ENCODE measurements at regions not wholly inside any gene's neighbourhood (a gene's known extent, or its start where the extent isn't known, plus 50 kb on each side); places are given as distances from the start of the nearest gene placed in this dataset.

DNA sequence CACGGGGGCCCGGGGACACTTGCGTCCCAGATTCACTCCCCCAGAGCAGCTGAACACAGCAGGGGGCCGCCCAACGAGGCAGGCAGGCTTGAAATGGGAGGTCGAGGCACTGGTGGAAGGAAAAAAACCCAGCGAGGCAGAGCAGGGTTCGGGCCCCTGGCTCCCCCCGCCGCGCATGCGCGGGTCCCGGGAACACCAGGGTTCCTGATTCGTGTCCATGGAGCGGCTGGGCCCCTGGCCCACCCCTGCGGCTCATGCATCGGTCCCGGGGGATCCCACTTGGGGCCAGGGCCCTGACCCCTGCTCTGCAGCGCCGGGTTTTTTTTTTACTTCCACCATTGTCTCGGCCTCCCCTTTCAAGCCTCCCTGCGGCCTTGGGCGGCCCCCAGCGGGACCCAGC, 321.5 kb downstream of the ALG10 start:
- H3K27ac ChIP-seq = no peak overlapping the region
- TF ChIP-seq, protein P1, sequence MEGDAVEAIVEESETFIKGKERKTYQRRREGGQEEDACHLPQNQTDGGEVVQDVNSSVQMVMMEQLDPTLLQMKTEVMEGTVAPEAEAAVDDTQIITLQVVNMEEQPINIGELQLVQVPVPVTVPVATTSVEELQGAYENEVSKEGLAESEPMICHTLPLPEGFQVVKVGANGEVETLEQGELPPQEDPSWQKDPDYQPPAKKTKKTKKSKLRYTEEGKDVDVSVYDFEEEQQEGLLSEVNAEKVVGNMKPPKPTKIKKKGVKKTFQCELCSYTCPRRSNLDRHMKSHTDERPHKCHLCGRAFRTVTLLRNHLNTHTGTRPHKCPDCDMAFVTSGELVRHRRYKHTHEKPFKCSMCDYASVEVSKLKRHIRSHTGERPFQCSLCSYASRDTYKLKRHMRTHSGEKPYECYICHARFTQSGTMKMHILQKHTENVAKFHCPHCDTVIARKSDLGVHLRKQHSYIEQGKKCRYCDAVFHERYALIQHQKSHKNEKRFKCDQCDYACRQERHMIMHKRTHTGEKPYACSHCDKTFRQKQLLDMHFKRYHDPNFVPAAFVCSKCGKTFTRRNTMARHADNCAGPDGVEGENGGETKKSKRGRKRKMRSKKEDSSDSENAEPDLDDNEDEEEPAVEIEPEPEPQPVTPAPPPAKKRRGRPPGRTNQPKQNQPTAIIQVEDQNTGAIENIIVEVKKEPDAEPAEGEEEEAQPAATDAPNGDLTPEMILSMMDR (IDR thresholded peaks at IDR 0.05) = no peak
- H3K4me1 ChIP-seq (ENCODE audit: control insufficient read depth in 1 of 2, insufficient read depth in 1 of 2, low read depth in 1 of 2, low read length in 1 of 2) = no peaks in the 10 kb centered on the region
- no peak overlapping the region for H3K4me3 ChIP-seq (ENCODE audit: low read depth in 1 of 2, low read length in 1 of 2)
- H3K27me3 ChIP-seq = no peaks in the 10 kb centered on the region
- peaks cover 51% of the 10 kb centered on the region for H3K9me3 ChIP-seq
- no peaks in the 10 kb centered on the region for H3K36me3 ChIP-seq

DNA sequence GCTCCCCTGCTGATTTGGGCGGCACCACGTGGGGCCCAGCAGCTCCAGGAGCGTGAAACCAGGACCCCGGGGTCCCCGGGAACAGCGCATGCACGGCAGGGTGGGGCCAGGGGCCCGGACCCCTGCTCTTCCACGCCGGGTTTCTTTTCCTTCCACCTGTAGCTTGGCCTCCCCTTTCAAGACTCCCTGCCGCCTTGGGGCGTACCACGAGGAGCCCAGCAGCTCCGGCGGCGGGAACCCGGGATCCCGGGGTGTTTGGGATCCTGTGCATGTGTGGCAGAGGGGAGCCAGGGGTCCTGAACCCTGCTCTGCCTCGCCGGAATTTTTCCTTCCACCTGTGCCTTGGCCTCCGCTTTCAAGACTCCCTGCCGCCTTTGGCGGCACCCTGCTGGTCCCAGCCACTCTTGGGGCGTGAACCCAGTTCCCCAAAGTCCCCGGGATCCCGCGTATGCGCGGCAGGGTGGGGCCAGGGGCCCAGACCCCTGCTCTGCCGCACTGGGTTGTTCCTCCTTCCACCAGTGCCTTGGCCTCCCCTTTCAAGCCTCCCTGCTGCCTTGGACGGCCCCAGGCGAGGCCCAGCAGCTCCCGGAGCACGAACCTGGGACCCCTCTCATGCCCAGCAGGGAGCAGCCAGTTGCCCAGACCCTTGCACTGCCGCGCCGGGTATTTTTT, 322.7 kb downstream of the ALG10 start:
- no peak overlapping the region for H3K4me3 ChIP-seq (ENCODE audit: low read depth in 1 of 2, low read length in 1 of 2)
- peaks cover 54% of the 10 kb centered on the region for H3K9me3 ChIP-seq
- H3K27me3 ChIP-seq = no peaks in the 10 kb centered on the region
- no peaks in the 10 kb centered on the region for H3K36me3 ChIP-seq
- no peaks in the 10 kb centered on the region for H3K4me1 ChIP-seq (ENCODE audit: control insufficient read depth in 1 of 2, insufficient read depth in 1 of 2, low read depth in 1 of 2, low read length in 1 of 2)
- no peak overlapping the region for H3K27ac ChIP-seq
- TF ChIP-seq, protein P1 (IDR thresholded peaks at IDR 0.05) = no peak

DNA sequence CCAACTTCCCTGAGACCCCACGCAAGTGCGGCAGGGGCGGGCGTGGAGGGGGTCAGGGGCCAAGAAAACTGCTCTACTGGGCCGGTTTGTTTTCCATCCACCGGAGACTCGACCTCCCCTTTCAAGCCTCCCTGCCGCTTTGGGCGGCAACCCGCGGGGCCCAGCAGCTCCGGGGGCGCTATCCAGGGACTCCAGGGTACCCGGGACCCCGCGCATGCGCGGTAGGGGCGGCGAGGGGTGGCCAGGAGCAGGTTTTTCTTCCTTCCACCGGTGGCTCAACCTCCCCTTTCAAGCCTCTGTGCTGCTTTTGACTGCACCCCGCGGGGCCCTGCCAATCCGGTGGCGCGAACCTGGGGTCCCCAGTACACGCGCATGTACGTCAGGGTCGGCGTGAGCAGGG, 323.5 kb downstream of the ALG10 start:
- Histone ChIP-seq H3K9me3 (peaks cover 53% of the 10 kb centered on the region), H3K4me3 (ENCODE audit: low read depth in 1 of 2, low read length in 1 of 2) (no peak overlapping the region), H3K27ac (no peak overlapping the region), H3K4me1 (ENCODE audit: control insufficient read depth in 1 of 2, insufficient read depth in 1 of 2, low read depth in 1 of 2, low read length in 1 of 2) (no peaks in the 10 kb centered on the region), H3K27me3 (no peaks in the 10 kb centered on the region), H3K36me3 (no peaks in the 10 kb centered on the region)
- TF ChIP-seq, protein P1 (IDR thresholded peaks at IDR 0.05) = no peak

DNA sequence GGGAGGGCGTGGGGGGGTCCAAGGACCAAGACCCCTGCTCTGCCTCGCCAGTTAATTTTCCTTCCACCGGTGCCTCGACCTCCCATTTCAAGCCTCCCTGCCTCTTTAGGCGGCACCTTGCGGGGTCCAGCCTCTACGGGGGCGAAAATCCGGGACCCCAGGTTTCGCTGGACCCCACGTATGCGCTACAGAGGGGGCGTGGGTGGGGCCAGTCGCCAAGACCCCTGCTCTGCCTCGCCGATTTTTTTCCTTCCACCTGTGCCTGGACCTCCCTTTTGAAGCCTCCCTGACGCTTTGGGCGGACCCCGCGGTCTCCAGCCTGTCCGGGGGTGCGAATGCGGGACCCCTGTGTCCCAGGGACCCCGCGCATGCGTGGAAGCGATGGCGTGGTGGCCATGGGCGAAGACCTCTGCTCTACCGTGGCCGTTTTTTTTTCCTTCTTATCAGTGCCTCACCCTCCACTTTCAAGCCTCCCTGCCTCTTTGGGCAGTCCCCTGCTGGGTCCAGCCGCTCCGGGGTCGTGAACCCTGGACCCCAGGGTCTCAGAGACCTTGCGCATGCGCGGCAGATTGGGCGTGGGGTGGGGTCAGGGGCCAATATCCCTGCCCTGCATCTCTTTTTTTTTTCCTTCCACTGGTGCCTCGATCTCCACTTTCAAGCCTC, 324.2 kb downstream of the ALG10 start:
- TF ChIP-seq, protein P1 (IDR thresholded peaks at IDR 0.05) = no peak
- Histone ChIP-seq H3K36me3 (no peaks in the 10 kb centered on the region), H3K27me3 (no peaks in the 10 kb centered on the region), H3K4me3 (ENCODE audit: low read depth in 1 of 2, low read length in 1 of 2) (no peak overlapping the region), H3K4me1 (ENCODE audit: control insufficient read depth in 1 of 2, insufficient read depth in 1 of 2, low read depth in 1 of 2, low read length in 1 of 2) (no peaks in the 10 kb centered on the region), H3K27ac (no peak overlapping the region), H3K9me3 (peaks cover 48% of the 10 kb centered on the region)

DNA sequence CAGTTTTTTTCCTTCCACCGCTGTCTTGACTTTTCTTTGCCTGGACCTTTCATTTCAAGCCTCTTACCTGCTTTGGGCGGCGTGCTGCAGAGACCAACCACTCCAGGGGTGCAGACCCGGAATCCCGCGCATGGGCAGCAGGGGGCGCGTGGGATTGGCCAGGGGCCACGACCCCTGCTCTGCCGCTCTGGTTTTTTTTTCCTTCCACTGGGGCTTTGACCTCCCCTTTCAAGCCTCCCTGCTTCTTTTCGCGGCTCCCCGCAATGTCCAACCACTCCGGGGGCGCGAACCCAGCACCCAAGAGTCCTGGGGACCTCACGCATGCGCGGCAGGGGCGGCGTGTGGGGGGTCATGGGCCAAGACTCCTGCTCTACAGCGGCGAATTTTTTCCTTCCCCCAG, 325.1 kb downstream of the ALG10 start:
- TF ChIP-seq, protein P1 (IDR thresholded peaks at IDR 0.05) = no peak
- no peaks in the 10 kb centered on the region for H3K27me3 ChIP-seq
- H3K4me3 ChIP-seq (ENCODE audit: low read depth in 1 of 2, low read length in 1 of 2) = no peak overlapping the region
- H3K9me3 ChIP-seq = peaks cover 42% of the 10 kb centered on the region
- no peaks in the 10 kb centered on the region for H3K36me3 ChIP-seq
- no peak overlapping the region for H3K27ac ChIP-seq
- H3K4me1 ChIP-seq (ENCODE audit: control insufficient read depth in 1 of 2, insufficient read depth in 1 of 2, low read depth in 1 of 2, low read length in 1 of 2) = no peaks in the 10 kb centered on the region
